ENCODE measurements at regions not wholly inside any gene's neighbourhood (a gene's known extent, or its start where the extent isn't known, plus 50 kb on each side); places are given as distances from the start of the nearest gene placed in this dataset.

GRCh38 chr1:63157085-63157484, 165.3 kb upstream of the FOXD3 start:
- TF ChIP-seq, protein P1, sequence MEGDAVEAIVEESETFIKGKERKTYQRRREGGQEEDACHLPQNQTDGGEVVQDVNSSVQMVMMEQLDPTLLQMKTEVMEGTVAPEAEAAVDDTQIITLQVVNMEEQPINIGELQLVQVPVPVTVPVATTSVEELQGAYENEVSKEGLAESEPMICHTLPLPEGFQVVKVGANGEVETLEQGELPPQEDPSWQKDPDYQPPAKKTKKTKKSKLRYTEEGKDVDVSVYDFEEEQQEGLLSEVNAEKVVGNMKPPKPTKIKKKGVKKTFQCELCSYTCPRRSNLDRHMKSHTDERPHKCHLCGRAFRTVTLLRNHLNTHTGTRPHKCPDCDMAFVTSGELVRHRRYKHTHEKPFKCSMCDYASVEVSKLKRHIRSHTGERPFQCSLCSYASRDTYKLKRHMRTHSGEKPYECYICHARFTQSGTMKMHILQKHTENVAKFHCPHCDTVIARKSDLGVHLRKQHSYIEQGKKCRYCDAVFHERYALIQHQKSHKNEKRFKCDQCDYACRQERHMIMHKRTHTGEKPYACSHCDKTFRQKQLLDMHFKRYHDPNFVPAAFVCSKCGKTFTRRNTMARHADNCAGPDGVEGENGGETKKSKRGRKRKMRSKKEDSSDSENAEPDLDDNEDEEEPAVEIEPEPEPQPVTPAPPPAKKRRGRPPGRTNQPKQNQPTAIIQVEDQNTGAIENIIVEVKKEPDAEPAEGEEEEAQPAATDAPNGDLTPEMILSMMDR (IDR thresholded peaks at IDR 0.05 in 4 of 5, conservative IDR thresholded peaks at IDR 0.05 in 1 of 5), result no peak
- TF ChIP-seq POLR2A (IDR thresholded peaks at IDR 0.05), result no peak

Measured in gastrocnemius medialis (tissue), 4 donors.